NCI-H1436 treated with DMSO at 0.1 percent for 48 hours (cell line): ENCODE measurements at regions not wholly inside any gene's neighbourhood (a gene's known extent, or its start where the extent isn't known, plus 50 kb on each side); places are given as distances from the start of the nearest gene placed in this dataset.

Experiments used
- DNase-seq: peaks from one replicate; lab custom pipeline; 2025; lab: John Stamatoyannopoulos, UW

GRCh38 chr5:4640795-4641194, 499.3 kb upstream of the ADAMTS16 start:
- DNase-seq: no peak

- no peak for DNase-seq
Measured at GRCh38 chr5:4642525-4642924, 497.6 kb upstream of the ADAMTS16 start.

GRCh38 chr5:4643190-4643589, 496.9 kb upstream of the ADAMTS16 start:
- no peak for DNase-seq

- DNase-seq: no peak
Measured at GRCh38 chr5:4643960-4644359, 496.2 kb upstream of the ADAMTS16 start.

GRCh38 chr5:4646715-4647375, 493.3 kb upstream of the ADAMTS16 start:
- no peak for DNase-seq

- no peak for DNase-seq
Measured at GRCh38 chr5:4647955-4648354, 492.2 kb upstream of the ADAMTS16 start.

GRCh38 chr5:4651806-4652565, 488.1 kb upstream of the ADAMTS16 start:
- DNase-seq: no peak

GRCh38 chr5:4653475-4653874, 486.7 kb upstream of the ADAMTS16 start:
- DNase-seq: no peak

GRCh38 chr5:4659851-4660250, 480.3 kb upstream of the ADAMTS16 start:
- DNase-seq: no peak

- peak; percentile 64 for DNase-seq
Measured at GRCh38 chr5:4661326-4661725, 478.8 kb upstream of the ADAMTS16 start.

- DNase-seq: no peak
Measured at GRCh38 chr5:4661836-4662235, 478.3 kb upstream of the ADAMTS16 start.

- DNase-seq: no peak
Measured at GRCh38 chr5:4662756-4663155, 477.4 kb upstream of the ADAMTS16 start.

GRCh38 chr5:4665911-4666310, 474.2 kb upstream of the ADAMTS16 start:
- DNase-seq: no peak

GRCh38 chr5:4674166-4674565, 466.0 kb upstream of the ADAMTS16 start:
- no peak for DNase-seq

- no peak for DNase-seq
Measured at GRCh38 chr5:4676934-4677333, 463.2 kb upstream of the ADAMTS16 start.

GRCh38 chr5:4684946-4685345, 455.2 kb upstream of the ADAMTS16 start:
- no peak for DNase-seq

GRCh38 chr5:4698596-4698995, 441.5 kb upstream of the ADAMTS16 start:
- no peak for DNase-seq

- no peak for DNase-seq
Measured at GRCh38 chr5:4699592-4699991, 440.5 kb upstream of the ADAMTS16 start.

GRCh38 chr5:4700069-4700468, 440.1 kb upstream of the ADAMTS16 start:
- no peak for DNase-seq

- DNase-seq: no peak
Measured at GRCh38 chr5:4700871-4701270, 439.3 kb upstream of the ADAMTS16 start.

- DNase-seq: no peak
Measured at GRCh38 chr5:4703931-4704458, 436.1 kb upstream of the ADAMTS16 start.

- no peak for DNase-seq
Measured at GRCh38 chr5:4704951-4705350, 435.2 kb upstream of the ADAMTS16 start.

GRCh38 chr5:4716781-4717180, 423.3 kb upstream of the ADAMTS16 start:
- DNase-seq: no peak
